Body of pancreas (tissue), 4 donors: ENCODE measurements at regions not wholly inside any gene's neighbourhood (a gene's known extent, or its start where the extent isn't known, plus 50 kb on each side); places are given as distances from the start of the nearest gene placed in this dataset.

Source experiments
- ATAC-seq: fragments of 150-250 bp; one replicate; pipeline ENCODE4 v1.9.1; 2016
- DNase-seq, 4 donors: peaks; one replicate each; pipeline ENCODE4 v3.0.0-alpha.2; 2019
- H3K27ac ChIP-seq, 4 donors: fragments of 200-600 bp; sonication (generic); 1 replicate in 3 of 4; 2 replicates in 1 of 4; pipeline versions ENCODE4 v1.5.1 to v1.6.1; 2016 to 2019; ENCODE audit warnings: mild to moderate bottlenecking in 1 of 4, mixed read lengths in 1 of 4, moderate library complexity in 1 of 4
- H3K27me3 ChIP-seq, 2 donors: fragments of 200-600 bp; sonication (generic); one replicate each; pipeline ENCODE4 v1.6.0; 2016; ENCODE audit warnings: mild to moderate bottlenecking in 1 of 2
- H3K36me3 ChIP-seq, 2 donors: fragments of 200-600 bp; sonication (generic); replicated peaks in 1 of 2; 2 replicates each; pipeline ENCODE4 v1.5.1; 2016; ENCODE audit warnings: low read depth in 2 of 2; ENCODE audit not compliant: insufficient read depth in 1 of 2
- H3K4me1 ChIP-seq: fragments of 200-600 bp; sonication (generic); one replicate; pipeline ENCODE4 v1.6.0; 2016
- H3K4me3 ChIP-seq, 2 donors: fragments of 200-600 bp; sonication (generic); 1 replicate in 1 of 2; 2 replicates in 1 of 2; pipeline ENCODE4 v1.5.1; 2016 to 2019
- H3K9me3 ChIP-seq, 3 donors: fragments of 200-600 bp; sonication (generic); 1 replicate in 2 of 3; 2 replicates in 1 of 3; pipeline ENCODE4 v1.5.1; 2016
- CTCF ChIP-seq, 7 experiments: fragments of 450-650 bp in 4 of 7; fragments of 200-600 bp in 3 of 7; sonication (generic) in 3 of 7; IDR thresholded peaks; one replicate each; pipeline ENCODE4 v1.5.1; 2016 to 2019; ENCODE audit warnings: antibody characterized with exemption in 7 of 7
- POLR2A ChIP-seq, 3 donors: fragments of 450-650 bp; IDR thresholded peaks; one replicate each; pipeline ENCODE4 v1.6.1; 2016; ENCODE audit warnings: antibody characterized with exemption in 3 of 3, mild to moderate bottlenecking in 2 of 3
- WGBS, 2 donors: methylation state at CpG; one replicate each; pipeline ENCODE4 v1.1.5; 2017; 5-methylcytosine and 5-hydroxymethylcytosine counted together
- intact Hi-C: fragments of 100-400 bp; cut with DNase I; formaldehyde crosslinking; loops from one replicate; pipeline ENCODE4 v1.15.1; 2023

GRCh38 chr3:18968120-18968519, 180.2 kb upstream of the KCNH8 start:
- 43 to 54% methylated on average over 3 of the region's 3 CpGs for WGBS, 2 donors
- Histone ChIP-seq H3K27me3 (no peaks in the 10 kb centered on the region), H3K4me1 (no peaks in the 10 kb centered on the region), H3K4me3 (no peak overlapping the region), H3K27ac (no peak overlapping the region), H3K36me3 (no peaks in the 10 kb centered on the region), H3K9me3 (no peaks in the 10 kb centered on the region)
- TF ChIP-seq POLR2A (IDR thresholded peaks at IDR 0.05) (no peak), CTCF (IDR thresholded peaks at IDR 0.05) (no peak)
- DNase-seq (no peak), ATAC-seq (no peak)
- intact Hi-C loops = no loop called here

- Histone ChIP-seq H3K9me3 (no peaks in the 10 kb centered on the region), H3K27ac (no peak overlapping the region), H3K4me1 (no peaks in the 10 kb centered on the region), H3K27me3 (no peaks in the 10 kb centered on the region), H3K36me3 (no peaks in the 10 kb centered on the region), H3K4me3 (no peak overlapping the region)
- ATAC-seq = no peak
- no peak for DNase-seq
- 43 to 53% methylated on average over 2 of the region's 2 CpGs for WGBS, 2 donors
- intact Hi-C loops = no loop called here
- TF ChIP-seq CTCF (IDR thresholded peaks at IDR 0.05) (no peak), POLR2A (IDR thresholded peaks at IDR 0.05) (no peak)
Measured at GRCh38 chr3:18965781-18966180, 182.5 kb upstream of the KCNH8 start.

GRCh38 chr3:18964640-18965039, 183.7 kb upstream of the KCNH8 start:
- TF ChIP-seq POLR2A (IDR thresholded peaks at IDR 0.05) (no peak), CTCF (IDR thresholded peaks at IDR 0.05) (no peak)
- Histone ChIP-seq H3K4me3 (no peak overlapping the region), H3K27me3 (no peaks in the 10 kb centered on the region), H3K36me3 (no peaks in the 10 kb centered on the region), H3K27ac (no peak overlapping the region), H3K4me1 (no peaks in the 10 kb centered on the region), H3K9me3 (no peaks in the 10 kb centered on the region)
- WGBS, 2 donors = 45 to 64% methylated on average over 3 of the region's 3 CpGs
- no peak for DNase-seq
- intact Hi-C loops = no loop called here
- ATAC-seq = no peak

- Histone ChIP-seq H3K27me3 (no peaks in the 10 kb centered on the region), H3K9me3 (no peaks in the 10 kb centered on the region), H3K27ac (no peak overlapping the region), H3K36me3 (no peaks in the 10 kb centered on the region), H3K4me3 (no peak overlapping the region), H3K4me1 (no peaks in the 10 kb centered on the region)
- DNase-seq (no peak), ATAC-seq (no peak)
- TF ChIP-seq CTCF (IDR thresholded peaks at IDR 0.05) (no peak), POLR2A (IDR thresholded peaks at IDR 0.05) (no peak)
- intact Hi-C loops = no loop called here
- WGBS, 2 donors = 47 to 74% methylated on average over 5 of the region's 5 CpGs
Measured at GRCh38 chr3:18951333-18951732, 197.0 kb upstream of the KCNH8 start.

- no peak for ATAC-seq
- H3K9me3 ChIP-seq = no peaks in the 10 kb centered on the region
- 26 to 46% methylated on average over 2 of the region's 2 CpGs for WGBS, 2 donors
Measured at GRCh38 chr3:18946524-18946923, 201.8 kb upstream of the KCNH8 start.

More at GRCh38 chr3:18946524-18946923, 201.8 kb upstream of the KCNH8 start:
- H3K4me1 ChIP-seq = no peaks in the 10 kb centered on the region
- no peak overlapping the region for H3K27ac ChIP-seq
- no peaks in the 10 kb centered on the region for H3K27me3 ChIP-seq
- intact Hi-C loops = no loop called here
- no peaks in the 10 kb centered on the region for H3K36me3 ChIP-seq
- no peak for TF ChIP-seq CTCF (IDR thresholded peaks at IDR 0.05)
- TF ChIP-seq POLR2A (IDR thresholded peaks at IDR 0.05) = no peak
- DNase-seq = no peak
- H3K4me3 ChIP-seq = no peak overlapping the region
